ENCODE measurements at regions not wholly inside any gene's neighbourhood (a gene's known extent, or its start where the extent isn't known, plus 50 kb on each side); places are given as distances from the start of the nearest gene placed in this dataset.
"Not testable (repeated sequence)": the region's sequence is repeated elsewhere in the genome, so short reads cannot be mapped to it uniquely, and the experiment has no call there.

DNA sequence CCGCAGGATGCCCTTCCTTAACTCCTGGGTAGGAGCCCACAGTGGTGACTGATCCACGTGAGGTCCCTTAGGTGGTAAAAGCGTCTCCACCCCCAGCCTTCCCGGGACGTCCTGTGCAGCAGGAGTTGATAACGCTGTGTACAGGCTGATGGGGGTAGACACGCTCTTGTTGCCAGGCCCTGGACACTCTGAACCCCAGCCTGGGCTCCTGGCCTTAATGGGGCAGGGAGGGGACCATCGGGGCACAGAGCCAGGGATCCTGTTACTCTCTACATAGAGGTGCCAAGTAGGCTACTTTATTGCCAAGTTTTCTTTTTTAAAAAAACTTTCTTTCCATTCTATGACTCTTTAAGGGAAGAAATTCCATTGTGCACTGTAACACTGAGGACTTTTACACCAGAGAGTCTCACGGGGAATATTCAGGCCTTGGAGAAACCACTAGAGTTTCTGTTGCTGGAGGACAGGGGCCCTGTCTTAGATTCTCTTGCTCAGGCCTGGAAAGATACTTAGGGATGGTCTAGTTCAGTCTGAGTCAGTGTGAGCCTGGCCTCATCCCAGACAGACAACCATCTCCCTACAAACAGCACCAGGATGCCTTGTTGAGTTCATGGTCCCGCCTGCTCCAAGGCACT is 104.3 kb upstream of the RNU6-1 start:
- no peak overlapping the region for H3K4me3 ChIP-seq (ENCODE audit: low read depth, low read length)

DNA sequence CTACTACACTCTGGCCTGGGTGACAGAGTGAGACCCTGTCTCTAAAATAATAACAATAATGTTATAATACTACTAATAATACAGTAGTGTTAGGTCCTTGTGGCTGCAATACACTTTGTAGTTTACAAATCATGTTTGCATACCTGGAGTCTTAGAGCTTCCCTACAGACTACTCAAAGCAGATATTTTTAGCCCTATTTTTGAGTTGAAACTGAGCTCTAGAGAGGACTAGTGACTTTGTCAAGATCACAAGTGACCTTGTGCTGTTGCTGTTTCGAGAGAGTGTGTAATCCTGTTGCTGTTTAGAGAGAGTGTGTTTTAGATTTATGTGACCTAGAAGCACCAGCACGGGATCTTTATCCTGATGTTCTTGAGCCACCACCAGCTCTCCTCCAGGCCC is 105.3 kb upstream of the RNU6-1 start:
- no peak overlapping the region for H3K4me3 ChIP-seq (ENCODE audit: low read depth, low read length)

DNA sequence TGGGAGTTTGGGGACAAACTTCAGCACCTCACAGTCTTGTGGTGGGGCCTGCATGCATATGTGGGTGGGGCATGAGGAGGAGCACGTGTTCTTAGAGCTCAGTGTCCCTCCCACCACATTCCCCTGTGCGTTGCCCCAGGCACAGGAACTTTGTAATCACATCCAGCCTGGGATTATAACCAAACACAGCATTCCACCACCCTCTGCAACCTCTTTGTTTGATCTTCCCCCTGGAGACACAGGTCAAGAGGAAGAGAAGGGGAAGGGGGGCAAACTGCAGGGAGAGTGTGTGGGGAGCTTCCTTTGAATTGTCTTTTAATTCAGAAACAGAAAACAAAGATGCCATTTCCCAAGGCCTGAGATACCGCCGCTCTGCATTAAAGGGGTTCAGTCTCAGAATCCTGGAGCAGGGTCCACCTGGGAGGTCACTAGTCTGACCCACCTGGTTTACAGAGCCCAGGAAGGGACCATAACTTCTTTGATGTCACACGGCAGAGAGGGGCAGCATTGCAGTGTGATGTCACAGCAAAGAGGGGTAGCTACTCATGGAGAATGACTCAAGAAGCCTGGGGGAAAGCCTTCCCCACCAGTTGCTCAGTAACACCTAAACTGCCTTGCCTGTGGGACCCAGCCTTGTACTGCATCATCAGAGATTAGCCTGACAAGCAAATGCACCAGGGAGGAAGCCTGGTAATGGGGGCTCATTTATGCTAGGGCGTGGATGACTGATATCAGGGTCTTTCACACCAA is 106.3 kb upstream of the RNU6-1 start:
- no peak overlapping the region for H3K4me3 ChIP-seq (ENCODE audit: low read depth, low read length)

DNA sequence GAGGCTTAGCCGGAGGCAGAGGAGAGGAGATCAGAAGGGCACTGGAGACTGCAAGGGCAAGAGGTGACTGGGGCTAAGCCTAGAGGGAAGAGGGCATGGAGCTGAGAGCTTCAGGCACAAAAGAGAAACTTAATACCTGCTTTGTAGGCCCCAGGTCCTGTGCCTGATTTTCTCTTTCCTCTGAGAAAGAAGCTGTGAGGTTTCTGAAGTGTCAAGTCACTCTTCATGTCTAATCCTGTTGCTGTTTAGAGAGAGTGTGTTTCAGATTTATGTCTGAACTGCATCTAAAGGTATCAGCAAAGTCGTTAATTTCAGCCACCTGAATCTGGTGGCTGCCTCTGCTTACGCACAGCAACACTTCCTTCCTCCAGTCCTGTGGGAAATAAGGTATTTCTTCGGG is 106.9 kb upstream of the RNU6-1 start:
- H3K4me3 ChIP-seq (ENCODE audit: low read depth, low read length) = no peak overlapping the region

DNA sequence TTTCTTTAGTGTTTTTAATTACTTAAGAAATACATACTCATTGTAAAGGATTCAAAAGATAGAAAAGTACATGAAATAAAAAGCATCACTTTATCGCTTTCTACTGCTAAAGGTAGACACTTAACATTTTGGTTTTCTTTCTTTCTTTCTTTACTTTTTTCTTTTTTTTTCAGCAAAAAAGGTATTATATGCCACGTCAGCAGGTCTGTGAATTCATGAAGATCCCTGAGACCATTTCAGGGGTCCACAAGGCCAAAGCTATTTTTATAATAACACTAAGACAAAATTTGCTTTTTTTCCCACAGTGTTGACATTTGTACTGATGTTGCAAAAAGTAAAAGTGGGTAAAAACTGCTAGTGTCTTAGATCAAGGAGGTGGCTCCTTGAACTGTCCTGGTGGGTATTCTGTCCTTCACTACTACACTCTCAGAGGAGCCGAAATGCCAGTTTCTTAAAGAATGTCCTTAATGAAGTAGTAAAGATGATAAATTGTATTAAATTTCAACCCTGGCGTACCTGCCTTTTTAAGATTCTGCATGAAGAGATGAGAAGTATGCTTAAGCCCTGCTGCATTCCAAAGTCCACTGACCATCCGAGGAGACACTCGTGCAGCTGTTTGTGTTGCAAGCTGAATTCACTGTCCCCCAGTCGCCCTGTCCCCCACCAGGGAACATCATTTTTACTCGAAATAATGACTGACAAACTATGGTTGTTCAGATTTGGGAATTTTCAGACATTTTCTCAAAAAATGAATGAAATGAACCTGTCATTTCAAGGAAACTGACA is 106.7 kb upstream of the PIAS1 start:
- no peak overlapping the region for H3K4me3 ChIP-seq (ENCODE audit: low read depth, low read length)

DNA sequence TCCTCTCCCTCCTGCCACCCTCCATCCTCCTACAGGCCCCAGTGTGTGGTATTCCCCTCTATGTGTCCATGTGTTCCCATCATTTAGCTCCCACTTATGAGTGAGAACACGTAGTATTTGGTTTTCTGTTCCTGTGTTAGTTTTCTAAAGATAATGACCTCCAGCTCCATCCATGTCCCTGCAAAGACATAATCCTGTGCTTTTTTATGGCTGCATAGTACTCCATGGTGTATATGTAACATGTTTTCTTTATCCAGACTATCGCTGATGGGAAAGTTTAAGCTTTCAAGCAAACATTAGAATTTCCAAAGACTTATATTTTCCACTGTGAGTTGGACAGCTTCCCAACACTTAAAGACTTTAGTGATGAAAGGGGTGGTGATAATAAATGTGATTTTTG is 105.9 kb upstream of the PIAS1 start:
- H3K4me3 ChIP-seq (ENCODE audit: low read depth, low read length) = no peak overlapping the region

DNA sequence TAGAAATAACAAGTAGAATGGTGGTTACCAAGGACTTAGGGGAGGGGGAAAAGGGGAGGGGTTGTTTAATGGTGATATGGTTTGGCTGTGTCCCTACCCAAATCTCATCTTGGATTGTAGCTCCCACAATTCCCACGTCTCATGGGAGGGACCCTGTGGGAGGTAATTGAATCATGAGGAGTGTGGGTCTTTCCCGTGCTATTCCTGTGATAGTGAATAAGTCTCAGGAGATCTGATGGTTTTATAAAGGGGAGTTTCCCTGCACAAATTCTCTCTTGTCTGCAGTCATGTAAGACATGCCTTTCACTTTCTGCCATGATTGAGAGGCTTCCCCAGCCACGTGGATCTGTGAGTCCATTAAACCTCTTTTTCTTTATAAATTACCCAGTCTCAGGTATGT is 102.9 kb upstream of the PIAS1 start:
- H3K4me3 ChIP-seq (ENCODE audit: low read depth, low read length) = not testable (repeated sequence)

DNA sequence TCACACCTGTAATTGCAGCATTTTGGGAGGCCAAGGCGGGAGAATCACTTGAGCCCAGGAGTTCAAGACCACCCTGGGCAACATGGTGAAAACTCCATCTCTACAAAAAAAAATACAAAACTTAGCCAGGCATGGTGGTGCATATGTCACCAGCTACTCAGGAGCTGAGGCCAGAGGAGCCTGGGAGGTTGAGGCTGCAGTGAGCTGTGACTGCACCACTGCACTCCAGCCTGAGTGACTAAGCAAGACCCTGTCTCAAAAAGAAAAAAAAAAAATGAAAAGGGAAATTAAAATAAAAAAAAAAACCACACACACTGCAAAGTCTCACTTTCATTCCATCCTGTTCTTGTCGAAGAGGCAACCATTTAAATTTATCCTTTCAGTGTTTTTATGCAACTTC is 100.8 kb upstream of the PIAS1 start:
- no peak overlapping the region for H3K4me3 ChIP-seq (ENCODE audit: low read depth, low read length)

DNA sequence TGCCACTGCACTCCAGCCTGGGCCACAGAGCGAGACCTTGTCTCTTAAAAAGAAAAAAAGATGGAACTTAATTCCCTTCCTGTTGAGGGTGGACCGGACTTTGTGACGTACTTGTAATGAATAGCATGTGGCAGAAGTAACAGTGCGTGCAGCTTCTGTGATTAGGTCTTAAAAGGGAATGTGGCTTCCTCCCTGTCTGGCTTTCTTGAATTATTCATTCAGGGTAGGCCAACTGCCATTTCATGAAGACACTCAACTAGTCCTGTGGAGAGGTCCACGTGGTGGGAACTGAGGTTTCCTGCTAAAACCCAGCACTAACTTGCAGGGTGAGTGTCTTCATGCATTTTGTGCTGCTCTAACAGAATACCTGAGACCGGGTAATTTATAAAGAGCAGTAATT is 98.9 kb upstream of the PIAS1 start:
- H3K4me3 ChIP-seq (ENCODE audit: low read depth, low read length) = no peak overlapping the region

DNA sequence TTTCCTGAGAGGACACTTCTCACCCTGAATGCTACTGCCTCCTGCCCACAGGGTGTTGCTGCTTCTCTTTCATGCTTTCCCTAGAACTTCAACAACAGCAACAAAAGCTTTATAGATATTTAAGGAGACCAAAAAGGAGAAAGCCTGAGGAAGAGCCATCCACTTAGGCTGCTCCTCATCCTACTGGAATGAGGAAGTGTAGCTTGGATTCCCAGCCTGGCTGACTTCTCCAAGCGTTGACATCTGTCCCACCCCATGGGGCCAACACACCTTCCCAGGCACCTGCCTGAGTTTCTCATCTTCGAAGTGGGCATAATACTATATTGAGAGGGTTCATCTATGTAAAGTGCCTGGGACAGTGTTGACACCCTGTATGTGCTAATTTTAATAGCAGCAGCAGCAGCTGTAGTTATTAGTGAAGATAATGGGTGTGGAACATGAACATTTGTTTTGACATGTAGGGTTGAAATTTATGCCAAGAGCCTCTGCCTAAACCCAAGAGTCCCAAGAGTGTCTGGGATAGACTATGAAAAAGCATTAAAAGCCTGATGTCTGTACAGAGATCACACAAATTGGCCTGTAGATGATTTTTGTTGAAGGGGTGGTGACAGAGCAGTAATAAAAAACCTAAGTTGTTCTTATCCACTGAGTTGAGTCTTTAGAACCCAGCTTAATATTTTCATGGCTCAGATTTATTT is 96.5 kb upstream of the PIAS1 start:
- no peak overlapping the region for H3K4me3 ChIP-seq (ENCODE audit: low read depth, low read length)

DNA sequence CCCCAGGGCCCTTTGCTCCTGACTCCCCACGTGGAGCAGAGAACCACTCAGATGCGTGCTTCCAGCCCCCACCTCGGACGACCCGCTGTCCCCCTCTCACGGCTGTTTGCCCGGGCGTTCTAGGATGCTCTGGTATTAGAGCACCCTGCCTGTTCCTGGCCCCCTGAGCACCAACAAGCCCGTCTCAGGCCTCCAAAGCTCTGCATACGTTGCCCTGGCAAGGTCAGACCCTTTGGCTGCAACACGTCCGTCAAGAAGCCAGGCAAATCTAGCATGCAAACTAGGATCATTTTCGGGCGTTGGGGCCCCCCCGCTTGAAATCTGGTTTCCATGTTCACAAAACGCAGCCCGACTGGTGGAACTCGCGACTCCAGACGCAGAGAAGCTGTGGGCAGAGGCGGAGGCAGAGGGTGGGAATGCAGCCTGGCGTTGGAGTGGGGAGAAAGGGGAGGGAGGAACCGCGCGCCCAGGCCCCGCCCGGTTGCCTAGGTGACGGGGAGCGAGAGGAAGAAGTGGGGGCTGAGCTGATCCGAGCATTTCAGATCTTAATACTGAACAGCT is 86.2 kb upstream of the PIAS1 start:
- peak overlapping the region; percentile 25 for H3K4me3 ChIP-seq (ENCODE audit: low read depth, low read length)

DNA sequence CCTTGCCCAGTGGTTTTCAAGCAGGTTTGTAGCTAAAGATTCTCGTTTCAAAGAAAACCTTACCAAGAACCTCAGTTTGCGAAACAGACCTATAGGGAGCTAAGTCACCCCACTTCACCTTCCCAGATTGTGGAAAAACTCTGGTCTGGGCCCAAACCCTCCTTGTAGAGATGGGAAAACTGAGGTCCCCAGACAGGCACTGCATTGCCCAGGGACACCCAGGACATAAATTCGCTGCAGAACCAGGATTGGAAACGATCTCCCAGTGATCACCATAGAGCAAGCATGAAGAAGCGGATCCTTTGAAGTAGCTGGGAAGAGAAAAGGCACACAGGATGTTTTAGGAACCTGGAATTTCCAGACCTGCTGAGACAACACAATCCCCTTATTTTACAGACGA is 85.6 kb upstream of the PIAS1 start:
- H3K4me3 ChIP-seq (ENCODE audit: low read depth, low read length) = no peak overlapping the region

DNA sequence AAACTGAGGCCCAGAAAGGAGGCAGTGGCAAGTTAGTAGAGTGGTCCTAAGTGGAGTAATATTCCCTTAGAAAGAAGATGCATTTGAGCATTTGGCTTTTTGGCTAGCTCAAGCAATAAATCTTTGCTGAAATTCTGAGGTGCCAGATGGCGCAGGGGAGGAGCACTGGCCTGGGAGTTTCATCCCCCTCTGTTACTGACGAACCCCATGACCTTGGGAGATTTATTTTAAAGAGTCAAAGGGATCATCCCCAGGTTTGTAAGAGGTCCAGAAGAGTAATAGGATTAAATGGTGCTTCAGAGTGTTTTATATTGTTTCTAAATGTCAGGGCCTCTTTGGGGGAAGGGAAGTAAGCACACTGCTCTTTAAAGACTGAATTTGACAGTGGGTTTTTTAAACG is 85.1 kb upstream of the PIAS1 start:
- H3K4me3 ChIP-seq (ENCODE audit: low read depth, low read length) = no peak overlapping the region

DNA sequence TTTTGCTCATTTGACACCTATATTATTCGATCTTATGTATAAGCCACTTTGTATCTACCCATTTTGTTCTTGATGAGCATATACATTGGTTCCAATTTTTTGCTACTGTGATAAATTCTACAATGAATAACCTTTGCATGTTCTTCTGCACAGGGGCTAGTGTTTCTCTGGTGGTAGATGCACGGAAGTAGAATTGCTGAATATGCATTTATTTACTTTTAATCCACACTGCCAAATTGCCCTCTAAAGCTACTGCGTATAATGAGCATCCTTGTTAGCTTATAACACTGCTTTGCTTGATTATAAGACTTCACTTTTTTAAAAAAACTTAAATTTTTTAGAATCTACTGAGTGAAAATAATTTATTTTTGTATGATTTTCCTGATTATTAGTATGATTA is 84.2 kb upstream of the PIAS1 start:
- H3K4me3 ChIP-seq (ENCODE audit: low read depth, low read length) = no peak overlapping the region

DNA sequence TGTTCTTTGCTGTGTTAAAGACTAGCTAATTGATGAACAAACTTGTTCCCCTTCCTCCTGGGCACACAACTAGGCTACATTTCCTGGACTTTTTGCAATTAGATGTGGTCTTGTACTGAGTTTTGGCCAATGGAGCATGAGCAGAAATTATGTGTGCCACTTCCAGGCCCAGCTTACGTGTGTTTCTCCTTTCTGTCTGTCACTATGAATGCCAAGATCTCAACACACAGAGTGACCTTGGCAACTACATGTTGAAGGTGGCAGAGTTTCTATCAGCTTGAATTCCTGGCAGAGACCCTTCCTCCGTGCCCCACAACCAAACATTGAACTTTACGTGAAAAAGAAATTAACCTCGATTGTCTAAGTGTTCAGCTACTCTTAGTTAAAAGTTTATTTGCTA is 81.7 kb upstream of the PIAS1 start:
- H3K4me3 ChIP-seq (ENCODE audit: low read depth, low read length) = no peak overlapping the region

DNA sequence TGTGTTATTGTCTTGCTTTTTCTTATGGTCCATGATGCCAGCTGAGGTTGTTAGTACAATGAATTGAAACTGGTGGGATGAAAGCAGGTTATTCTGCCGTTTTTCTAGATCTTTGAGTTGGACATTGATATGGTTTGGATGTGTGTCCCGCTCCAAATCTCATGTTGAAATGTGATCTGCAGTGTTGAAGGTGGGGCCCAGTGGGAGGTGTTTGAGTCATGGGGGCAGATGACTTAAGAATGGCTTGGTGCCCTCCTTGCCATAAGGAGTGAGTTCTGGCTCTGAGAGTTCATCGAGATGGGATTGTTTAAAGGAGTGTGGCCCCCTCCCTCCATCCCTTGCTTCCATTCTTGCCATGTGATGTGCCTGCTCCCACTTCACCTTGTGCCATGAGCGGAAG is 80.3 kb upstream of the PIAS1 start:
- no peak overlapping the region for H3K4me3 ChIP-seq (ENCODE audit: low read depth, low read length)

DNA sequence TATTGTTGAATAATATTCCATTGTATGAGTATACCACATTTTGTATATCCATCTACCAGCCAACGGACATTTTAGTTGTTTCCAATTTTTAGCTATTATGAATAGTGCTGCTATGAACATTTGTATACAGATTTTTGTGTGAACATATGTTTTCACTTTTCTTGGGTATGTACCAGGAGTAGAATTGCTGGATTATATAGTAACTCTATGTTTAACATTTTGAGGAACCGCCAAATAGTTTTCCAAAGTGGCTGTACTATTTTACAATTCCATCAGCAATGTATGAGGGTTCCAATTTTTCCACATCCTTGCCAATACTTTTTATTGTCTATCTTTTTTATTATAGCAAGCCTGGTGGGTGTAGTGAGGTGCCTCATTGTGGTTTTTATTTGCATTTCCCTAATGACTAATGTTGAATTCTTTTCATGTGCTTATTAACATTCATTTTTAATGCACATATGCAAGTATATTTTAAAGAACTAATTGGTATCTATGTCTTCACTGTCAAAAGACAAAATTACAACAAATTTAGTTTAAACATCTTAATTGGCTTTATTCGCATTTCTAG is 77.5 kb upstream of the PIAS1 start:
- H3K4me3 ChIP-seq (ENCODE audit: low read depth, low read length) = no peak overlapping the region

DNA sequence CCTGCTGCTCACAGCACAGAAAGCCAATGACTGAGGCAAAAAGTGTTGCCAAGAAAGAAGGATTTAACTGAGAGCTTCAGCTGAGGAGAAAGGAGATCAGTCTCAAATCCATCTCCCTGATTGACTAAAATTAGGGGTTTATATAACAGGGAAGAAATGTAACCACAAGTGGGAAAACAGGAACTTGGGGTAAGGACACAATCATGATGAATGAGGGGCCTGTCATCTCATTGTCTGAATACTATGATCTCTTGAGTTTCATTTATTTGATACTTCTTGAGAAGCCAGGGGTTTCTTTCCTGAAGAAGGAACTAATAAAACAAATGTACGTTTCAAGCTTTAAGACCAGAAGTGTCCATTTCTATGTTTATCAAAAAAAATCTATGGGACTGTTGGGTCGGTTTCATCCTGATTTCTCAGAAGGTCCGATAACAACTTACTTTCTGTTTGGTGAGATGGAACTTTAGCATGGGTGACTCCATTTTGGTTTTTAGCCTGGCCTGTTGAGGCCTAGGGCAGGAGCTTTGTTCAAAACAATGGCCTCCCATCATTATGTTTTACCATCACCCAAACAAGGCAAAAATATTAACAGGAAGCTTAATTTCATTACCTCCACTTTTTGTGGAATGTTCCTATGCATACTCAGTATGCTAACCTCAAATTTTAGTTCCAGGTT is 76.6 kb upstream of the PIAS1 start:
- no peak overlapping the region for H3K4me3 ChIP-seq (ENCODE audit: low read depth, low read length)

DNA sequence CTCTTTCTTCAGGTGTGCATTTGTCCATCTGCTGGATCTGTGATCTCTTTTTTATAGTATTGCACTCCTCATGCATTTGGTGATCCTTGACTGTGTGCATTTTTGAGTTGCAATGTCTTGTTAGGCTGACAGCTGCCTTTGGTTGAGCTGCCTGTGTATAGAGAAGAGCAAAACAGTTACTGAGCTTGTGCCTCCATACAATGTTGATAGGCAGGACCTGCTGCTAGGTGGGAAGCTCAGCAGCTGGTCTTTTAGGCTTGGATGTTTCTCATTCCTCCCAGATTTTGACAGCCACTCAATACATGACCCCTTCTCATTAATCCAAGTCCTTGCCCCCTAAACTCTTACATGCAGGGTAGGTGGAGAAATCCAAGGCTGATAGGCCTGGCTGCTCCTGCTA is 74.8 kb upstream of the PIAS1 start:
- H3K4me3 ChIP-seq (ENCODE audit: low read depth, low read length) = no peak overlapping the region

DNA sequence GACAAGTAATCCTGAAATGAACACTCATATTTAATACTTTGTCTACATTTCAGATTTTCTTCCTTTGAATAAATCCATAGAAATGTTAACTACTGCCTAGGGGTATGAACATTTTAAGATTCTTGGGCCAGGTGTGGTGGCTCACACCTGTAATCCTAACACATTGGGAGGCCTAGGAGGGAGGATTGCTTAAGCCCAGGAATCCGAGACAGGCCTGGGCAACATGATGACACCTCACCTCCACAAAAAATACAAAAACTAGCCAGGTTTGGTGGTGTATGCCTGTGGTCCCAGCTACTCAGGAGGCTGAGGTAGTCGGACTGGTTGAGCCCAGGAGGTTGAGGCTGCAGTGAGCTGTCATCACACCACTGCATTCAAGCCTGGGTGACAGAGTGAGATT is 73.9 kb upstream of the PIAS1 start:
- H3K4me3 ChIP-seq (ENCODE audit: low read depth, low read length) = no peak overlapping the region
